RWPE2 (cell line): ENCODE measurements at regions not wholly inside any gene's neighbourhood (a gene's known extent, or its start where the extent isn't known, plus 50 kb on each side); places are given as distances from the start of the nearest gene placed in this dataset.

ENCODE experiments used
- ATAC-seq: fragments of 200-7000 bp; cut with Tn5 transposase; 3 replicates; pipeline ENCODE4 v1.9.1; 2021; ENCODE audit warnings: low read depth
- DNase-seq: peaks from one replicate; pipeline ENCODE4 v3.0.0-alpha.2; 2020; ENCODE audit warnings: low spot score
- H3K27ac ChIP-seq: fragments of 450-650 bp; 2 replicates; pipeline ENCODE4 v1.5.1; 2017; ENCODE audit warnings: mild to moderate bottlenecking; ENCODE audit not compliant: poor library complexity, severe bottlenecking
- H3K27me3 ChIP-seq: fragments of 250-450 bp; sonication (Bioruptor Pico); 2 replicates; pipeline ENCODE4 v1.5.1; 2021; ENCODE audit warnings: mild to moderate bottlenecking, moderate library complexity; ENCODE audit not compliant: insufficient read depth, poor library complexity, severe bottlenecking
- H3K36me3 ChIP-seq: fragments of 250-450 bp; sonication (Bioruptor Pico); 2 replicates; pipeline ENCODE4 v1.5.1; 2020; ENCODE audit warnings: low read depth, mild to moderate bottlenecking, moderate library complexity
- H3K4me1 ChIP-seq: fragments of 250-450 bp; sonication (Bioruptor Pico); 2 replicates; pipeline ENCODE4 v1.5.1; 2021; ENCODE audit warnings: mild to moderate bottlenecking, moderate library complexity; ENCODE audit not compliant: insufficient read depth, poor library complexity, severe bottlenecking
- H3K4me3 ChIP-seq: fragments of 250-450 bp; sonication (Bioruptor Pico); 2 replicates; pipeline ENCODE4 v1.5.1; 2021; ENCODE audit warnings: mild to moderate bottlenecking, moderate library complexity; ENCODE audit not compliant: severe bottlenecking
- H3K9me3 ChIP-seq: fragments of 250-450 bp; sonication (Bioruptor Pico); 2 replicates; pipeline ENCODE4 v1.5.1; 2021; ENCODE audit warnings: mild to moderate bottlenecking, moderate library complexity; ENCODE audit not compliant: severe bottlenecking
- TF ChIP-seq, protein P1 (sequence below): fragments of 450-650 bp; IDR thresholded peaks from one replicate; pipeline ENCODE4 v1.5.1; 2017; ENCODE audit warnings: mild to moderate bottlenecking, moderate library complexity; ENCODE audit not compliant: poor library complexity, severe bottlenecking

DNA sequence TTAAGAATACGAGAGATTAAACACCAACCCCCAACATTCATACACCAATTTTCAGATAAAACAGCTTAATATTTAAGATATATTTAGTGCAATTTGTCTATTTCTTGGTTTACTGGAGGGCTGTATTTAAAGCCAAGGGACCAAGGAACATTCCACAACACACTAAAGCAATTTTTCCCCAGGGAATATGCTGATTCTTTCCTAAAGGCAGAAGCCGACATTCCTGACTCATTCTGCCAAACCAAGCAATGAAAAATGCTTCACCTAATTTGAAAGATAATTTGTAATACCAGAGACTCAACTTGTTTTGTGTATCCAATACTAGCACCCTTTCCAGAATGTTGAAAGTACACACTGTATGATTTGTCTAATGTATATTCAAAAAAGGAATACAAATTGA, 1267.6 kb upstream of the PIK3C3 start:
- no peaks in the 10 kb centered on the region for H3K4me1 ChIP-seq
- ATAC-seq: no peak
- no peaks in the 10 kb centered on the region for H3K27me3 ChIP-seq
- H3K9me3 ChIP-seq: no peaks in the 10 kb centered on the region
- H3K36me3 ChIP-seq: no peaks in the 10 kb centered on the region
- TF ChIP-seq, protein P1, sequence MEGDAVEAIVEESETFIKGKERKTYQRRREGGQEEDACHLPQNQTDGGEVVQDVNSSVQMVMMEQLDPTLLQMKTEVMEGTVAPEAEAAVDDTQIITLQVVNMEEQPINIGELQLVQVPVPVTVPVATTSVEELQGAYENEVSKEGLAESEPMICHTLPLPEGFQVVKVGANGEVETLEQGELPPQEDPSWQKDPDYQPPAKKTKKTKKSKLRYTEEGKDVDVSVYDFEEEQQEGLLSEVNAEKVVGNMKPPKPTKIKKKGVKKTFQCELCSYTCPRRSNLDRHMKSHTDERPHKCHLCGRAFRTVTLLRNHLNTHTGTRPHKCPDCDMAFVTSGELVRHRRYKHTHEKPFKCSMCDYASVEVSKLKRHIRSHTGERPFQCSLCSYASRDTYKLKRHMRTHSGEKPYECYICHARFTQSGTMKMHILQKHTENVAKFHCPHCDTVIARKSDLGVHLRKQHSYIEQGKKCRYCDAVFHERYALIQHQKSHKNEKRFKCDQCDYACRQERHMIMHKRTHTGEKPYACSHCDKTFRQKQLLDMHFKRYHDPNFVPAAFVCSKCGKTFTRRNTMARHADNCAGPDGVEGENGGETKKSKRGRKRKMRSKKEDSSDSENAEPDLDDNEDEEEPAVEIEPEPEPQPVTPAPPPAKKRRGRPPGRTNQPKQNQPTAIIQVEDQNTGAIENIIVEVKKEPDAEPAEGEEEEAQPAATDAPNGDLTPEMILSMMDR: no peak
- no peak overlapping the region for H3K27ac ChIP-seq
- DNase-seq: no peak
- H3K4me3 ChIP-seq: no peak overlapping the region

DNA sequence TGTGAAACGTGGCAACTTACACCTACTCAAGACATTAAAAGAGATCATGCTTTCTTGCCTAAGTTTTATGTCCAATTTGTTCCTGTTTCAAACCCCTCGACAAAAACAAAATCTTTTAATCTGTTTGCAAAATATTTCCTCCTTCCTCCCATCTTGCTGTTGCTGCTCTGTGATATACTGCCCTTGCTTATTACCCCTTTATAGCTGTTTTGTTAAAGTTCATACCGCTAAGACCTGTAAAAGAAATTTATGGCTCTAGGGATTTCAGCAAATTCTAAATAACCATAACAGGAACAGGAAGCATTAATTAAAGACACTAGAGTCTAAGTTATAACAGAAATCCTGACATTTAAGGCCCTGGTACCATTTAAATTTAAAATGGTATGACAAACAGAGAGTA, 1268.2 kb upstream of the PIK3C3 start:
- TF ChIP-seq, protein P1: no peak
- H3K4me1 ChIP-seq: no peaks in the 10 kb centered on the region
- no peak overlapping the region for H3K27ac ChIP-seq
- ATAC-seq: no peak
- no peaks in the 10 kb centered on the region for H3K27me3 ChIP-seq
- H3K4me3 ChIP-seq: no peak overlapping the region
- H3K9me3 ChIP-seq: no peaks in the 10 kb centered on the region
- H3K36me3 ChIP-seq: no peaks in the 10 kb centered on the region
- no peak for DNase-seq

DNA sequence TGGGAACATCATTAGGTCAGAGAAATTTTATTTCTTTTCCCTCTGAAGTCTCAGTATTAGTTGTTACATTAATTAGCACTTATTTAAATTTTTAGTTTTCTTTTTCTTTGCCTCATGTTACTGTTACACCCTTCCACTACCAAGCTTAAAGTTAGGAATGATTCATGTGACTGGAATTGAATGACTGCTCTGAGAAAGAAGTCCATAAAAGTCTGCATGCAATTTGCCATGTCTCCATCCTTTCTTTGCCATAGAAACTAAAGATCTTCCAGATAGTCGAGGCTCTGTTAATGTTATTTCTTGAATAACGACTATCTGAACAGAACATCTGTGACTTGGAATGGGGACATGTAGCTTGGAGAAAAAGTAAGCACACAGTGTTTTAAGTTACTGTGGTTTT, 1269.8 kb upstream of the PIK3C3 start:
- Histone ChIP-seq H3K36me3 (no peaks in the 10 kb centered on the region), H3K9me3 (no peaks in the 10 kb centered on the region), H3K27me3 (no peaks in the 10 kb centered on the region), H3K4me3 (no peak overlapping the region), H3K27ac (no peak overlapping the region), H3K4me1 (no peaks in the 10 kb centered on the region)
- TF ChIP-seq, protein P1: no peak
- DNase-seq (no peak), ATAC-seq (no peak)

DNA sequence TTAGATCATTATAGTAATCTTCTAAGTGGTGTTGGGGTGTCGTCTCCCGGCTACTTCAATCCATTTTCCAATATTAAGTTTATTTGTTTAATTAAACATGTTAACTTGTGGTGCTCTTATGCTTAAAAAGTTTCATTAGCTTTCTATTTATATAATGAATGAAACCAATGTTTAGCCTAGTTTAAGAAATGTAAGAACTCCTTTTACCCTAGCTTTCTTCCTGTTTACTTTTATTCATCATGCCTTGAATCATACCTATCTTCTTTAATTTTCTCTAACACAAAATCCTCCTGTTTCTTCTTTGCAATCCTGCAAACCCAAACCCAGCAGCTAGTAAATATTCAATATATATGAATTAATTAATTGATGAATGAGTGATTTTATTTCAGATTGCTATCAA, 1276.7 kb upstream of the PIK3C3 start:
- H3K36me3 ChIP-seq: no peaks in the 10 kb centered on the region
- TF ChIP-seq, protein P1: no peak
- DNase-seq (no peak), ATAC-seq (no peak)
- no peaks in the 10 kb centered on the region for H3K9me3 ChIP-seq
- H3K4me3 ChIP-seq: no peak overlapping the region
- H3K27ac ChIP-seq: no peak overlapping the region
- H3K4me1 ChIP-seq: peaks cover 3% of the 10 kb centered on the region
- H3K27me3 ChIP-seq: no peaks in the 10 kb centered on the region

DNA sequence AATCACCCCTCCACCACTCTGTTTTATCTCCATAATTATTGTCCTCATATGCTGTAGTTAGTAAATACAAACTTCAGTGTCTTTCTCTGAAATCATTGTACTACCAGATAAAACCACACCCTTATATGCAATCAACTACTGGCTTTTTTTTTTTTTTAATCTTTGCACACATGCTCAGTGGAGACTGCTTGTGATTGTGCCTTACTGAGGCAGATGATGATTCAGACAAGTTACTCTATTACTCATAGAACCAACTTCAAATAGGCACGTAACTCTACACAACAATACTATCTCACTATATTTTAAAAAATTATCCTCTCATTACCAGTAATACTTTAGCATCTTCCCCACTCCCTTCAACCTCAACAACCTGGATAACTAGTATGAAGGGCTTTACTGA, 1278.4 kb upstream of the PIK3C3 start:
- DNase-seq (no peak), ATAC-seq (peak; percentile 90)
- H3K4me3 ChIP-seq: no peak overlapping the region
- H3K27me3 ChIP-seq: no peaks in the 10 kb centered on the region
- no peak overlapping the region for H3K27ac ChIP-seq
- H3K4me1 ChIP-seq: peaks cover 3% of the 10 kb centered on the region
- H3K36me3 ChIP-seq: no peaks in the 10 kb centered on the region
- no peaks in the 10 kb centered on the region for H3K9me3 ChIP-seq
- TF ChIP-seq, protein P1: no peak
